GM19463 (cell line): ENCODE measurements at regions not wholly inside any gene's neighbourhood (a gene's known extent, or its start where the extent isn't known, plus 50 kb on each side); places are given as distances from the start of the nearest gene placed in this dataset.
"Not testable (repeated sequence)": the region's sequence is repeated elsewhere in the genome, so short reads cannot be mapped to it uniquely, and the experiment has no call there.

Experiments used
- ATAC-seq: cut with Tn5 transposase; IDR thresholded peaks from one replicate; pipeline ENCODE4 v1.9.1; 2021; ENCODE audit warnings: mild to moderate bottlenecking, moderate library complexity; ENCODE audit not compliant: unreplicated experiment

GRCh38 chr12:97784904-97785303 is 322.3 kb downstream of the RMST start:
- ATAC-seq, result no peak

- no peak for ATAC-seq
These were observed 327.7 kb downstream of the RMST start for GRCh38 chr12:97790281-97790680.

GRCh38 chr12:97797473-97797872 is 334.9 kb downstream of the RMST start:
- ATAC-seq, result no peak

GRCh38 chr12:97800561-97800960 is 338.0 kb downstream of the RMST start:
- no peak for ATAC-seq

- ATAC-seq, result no peak
These were observed 339.0 kb downstream of the RMST start for GRCh38 chr12:97801471-97802059.

GRCh38 chr12:97805146-97805545 is 342.5 kb downstream of the RMST start:
- ATAC-seq, result no peak

GRCh38 chr12:97813301-97813700 is 350.7 kb downstream of the RMST start:
- ATAC-seq, result no peak

GRCh38 chr12:97821806-97822205 is 359.2 kb downstream of the RMST start:
- ATAC-seq, result no peak

GRCh38 chr12:97835541-97835940 is 372.9 kb downstream of the RMST start:
- no peak for ATAC-seq

GRCh38 chr12:97837401-97837800 is 374.8 kb downstream of the RMST start:
- no peak for ATAC-seq

- no peak for ATAC-seq
These were observed 385.4 kb downstream of the RMST start for GRCh38 chr12:97848051-97848450.

GRCh38 chr12:97854477-97854876 is 391.9 kb downstream of the RMST start:
- ATAC-seq, result no peak

GRCh38 chr12:97862072-97862471 is 399.5 kb downstream of the RMST start:
- no peak for ATAC-seq

GRCh38 chr12:97875064-97875463 is 412.5 kb downstream of the RMST start:
- ATAC-seq, result no peak

GRCh38 chr12:97876780-97877179 is 414.2 kb downstream of the RMST start:
- ATAC-seq, result no peak

GRCh38 chr12:97877404-97877803 is 414.8 kb downstream of the RMST start:
- no peak for ATAC-seq

GRCh38 chr12:97886511-97887176 is 424.0 kb downstream of the RMST start:
- no peak for ATAC-seq

- ATAC-seq, result not testable (repeated sequence)
These were observed 435.3 kb downstream of the RMST start for GRCh38 chr12:97897881-97898280.

- no peak for ATAC-seq
These were observed 436.9 kb downstream of the RMST start for GRCh38 chr12:97899529-97899928.

- ATAC-seq, result no peak
These were observed 437.4 kb downstream of the RMST start for GRCh38 chr12:97899956-97900355.

- ATAC-seq, result no peak
These were observed 440.8 kb downstream of the RMST start for GRCh38 chr12:97903356-97903755.

- no peak for ATAC-seq
These were observed 444.9 kb downstream of the RMST start for GRCh38 chr12:97907504-97907903.

- no peak for ATAC-seq
These were observed 448.0 kb downstream of the RMST start for GRCh38 chr12:97910559-97910958.
